ENCODE measurements at regions not wholly inside any gene's neighbourhood (a gene's known extent, or its start where the extent isn't known, plus 50 kb on each side); places are given as distances from the start of the nearest gene placed in this dataset.

DNA sequence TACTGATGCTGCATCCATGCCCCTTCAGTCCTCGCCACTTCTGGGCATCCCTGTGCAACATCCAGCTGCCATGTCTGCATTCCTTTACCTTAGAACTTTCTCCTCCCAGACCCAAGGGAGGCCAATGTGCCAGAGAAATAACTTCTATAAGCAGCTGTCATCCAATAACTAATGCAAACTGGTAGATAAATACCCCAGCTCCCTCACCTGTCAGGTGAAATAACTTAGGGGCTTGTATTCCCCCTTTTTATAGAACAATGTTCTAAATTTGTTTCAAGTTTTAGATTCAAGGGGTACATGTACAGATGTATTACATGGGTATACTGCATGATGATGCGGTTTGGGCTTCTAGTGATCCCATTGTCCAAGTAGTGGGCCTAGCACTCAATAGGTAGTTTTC is 880.1 kb downstream of the UQCRFS1 start:
- no CpG with 5 or more reads among the region's 2 CpGs for WGBS (ENCODE audit: extremely low coverage, insufficient read length, low lambda C conversion rate)
- TF ChIP-seq, protein P1, sequence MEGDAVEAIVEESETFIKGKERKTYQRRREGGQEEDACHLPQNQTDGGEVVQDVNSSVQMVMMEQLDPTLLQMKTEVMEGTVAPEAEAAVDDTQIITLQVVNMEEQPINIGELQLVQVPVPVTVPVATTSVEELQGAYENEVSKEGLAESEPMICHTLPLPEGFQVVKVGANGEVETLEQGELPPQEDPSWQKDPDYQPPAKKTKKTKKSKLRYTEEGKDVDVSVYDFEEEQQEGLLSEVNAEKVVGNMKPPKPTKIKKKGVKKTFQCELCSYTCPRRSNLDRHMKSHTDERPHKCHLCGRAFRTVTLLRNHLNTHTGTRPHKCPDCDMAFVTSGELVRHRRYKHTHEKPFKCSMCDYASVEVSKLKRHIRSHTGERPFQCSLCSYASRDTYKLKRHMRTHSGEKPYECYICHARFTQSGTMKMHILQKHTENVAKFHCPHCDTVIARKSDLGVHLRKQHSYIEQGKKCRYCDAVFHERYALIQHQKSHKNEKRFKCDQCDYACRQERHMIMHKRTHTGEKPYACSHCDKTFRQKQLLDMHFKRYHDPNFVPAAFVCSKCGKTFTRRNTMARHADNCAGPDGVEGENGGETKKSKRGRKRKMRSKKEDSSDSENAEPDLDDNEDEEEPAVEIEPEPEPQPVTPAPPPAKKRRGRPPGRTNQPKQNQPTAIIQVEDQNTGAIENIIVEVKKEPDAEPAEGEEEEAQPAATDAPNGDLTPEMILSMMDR (conservative IDR thresholded peaks at IDR 0.05): no peak
- no peak overlapping the region for H2BK15ac ChIP-seq (ENCODE audit: low read depth, low read length)
- no peak overlapping the region for H2AK5ac ChIP-seq (ENCODE audit: insufficient read length, low read length)
- no peak overlapping the region for H3K4ac ChIP-seq (ENCODE audit: low read depth, low read length)
- H3K27me3 Mint-ChIP-seq (ENCODE audit: low read depth): no peaks in the 10 kb centered on the region; the same call in 1 of the 2 replicates
- no peak overlapping the region for H3K27ac Mint-ChIP-seq
- no peak overlapping the region for H3K14ac ChIP-seq (ENCODE audit: insufficient read depth, low read length)
- no peaks in the 10 kb centered on the region for H3K27me3 ChIP-seq (ENCODE audit: insufficient read depth, low read length)
- H3K79me1 ChIP-seq (ENCODE audit: insufficient read depth, low read depth, low read length, poor library complexity, severe bottlenecking): no peaks in the 10 kb centered on the region
- H4K91ac ChIP-seq (ENCODE audit: insufficient read length, low read depth, low read length): no peak overlapping the region
- no peak overlapping the region for H4K8ac ChIP-seq (replicated peaks; ENCODE audit: insufficient read length, low read depth, low read length)
- H2BK120ac ChIP-seq (ENCODE audit: low read depth, low read length, poor library complexity, severe bottlenecking): no peak overlapping the region
- no peak overlapping the region for H2BK12ac ChIP-seq (ENCODE audit: insufficient read length, low read depth, low read length)
- H3T11ph ChIP-seq (ENCODE audit: low read length): no peak overlapping the region
- no peak overlapping the region for H2AFZ ChIP-seq (ENCODE audit: low read length)
- no peaks in the 10 kb centered on the region for H3K4me1 Mint-ChIP-seq
- H3K56ac ChIP-seq (ENCODE audit: insufficient read length, low read depth, low read length): no peak overlapping the region
- H3K18ac ChIP-seq (ENCODE audit: insufficient read length, low read depth, low read length): no peak overlapping the region
- no peaks in the 10 kb centered on the region for H3K9me3 ChIP-seq (ENCODE audit: control insufficient read depth, low read depth, low read length)
- H2BK5ac ChIP-seq (ENCODE audit: insufficient read length, low read length): no peak overlapping the region
- H3K4me2 ChIP-seq (ENCODE audit: insufficient read depth, insufficient read length, low read length): no peak overlapping the region
- H3K27ac ChIP-seq (ENCODE audit: insufficient read length, low read depth, low read length): no peak overlapping the region
- no peak overlapping the region for H4K5ac ChIP-seq (ENCODE audit: insufficient read length, low read depth, low read length)
- H3K4me3 Mint-ChIP-seq: no peak overlapping the region
- no peaks in the 10 kb centered on the region for H3K23me2 ChIP-seq (ENCODE audit: insufficient read length, low read depth, low read length, poor library complexity, severe bottlenecking)
- H3K9ac ChIP-seq (ENCODE audit: extremely low read depth, insufficient read length, low read length): no peak overlapping the region
- DNase-seq: no peak
- no peaks in the 10 kb centered on the region for H4K20me1 ChIP-seq (ENCODE audit: control insufficient read depth, insufficient read depth, insufficient read length)
- H3K4me1 ChIP-seq (ENCODE audit: insufficient read depth, low read length): no peaks in the 10 kb centered on the region
- no peak overlapping the region for H2BK20ac ChIP-seq (ENCODE audit: low read depth, low read length, poor library complexity, severe bottlenecking)
- no peak overlapping the region for H3K23ac ChIP-seq (ENCODE audit: insufficient read length, low read depth, low read length)
- H3K9me3 Mint-ChIP-seq: peaks cover 17 to 18% of the 10 kb centered on the region in 2 experiments
- H3K36me3 Mint-ChIP-seq (ENCODE audit: insufficient read depth in 1 of 3, low read depth in 3 of 3): peaks cover 6 to 20% (median 7%) of the 10 kb centered on the region in 3 experiments; a peak in 5 of 7 replicates
- no peaks in the 10 kb centered on the region for H3K79me2 ChIP-seq (ENCODE audit: insufficient read depth, low read length)
